ENCODE measurements at regions not wholly inside any gene's neighbourhood (a gene's known extent, or its start where the extent isn't known, plus 50 kb on each side); places are given as distances from the start of the nearest gene placed in this dataset.

DNA sequence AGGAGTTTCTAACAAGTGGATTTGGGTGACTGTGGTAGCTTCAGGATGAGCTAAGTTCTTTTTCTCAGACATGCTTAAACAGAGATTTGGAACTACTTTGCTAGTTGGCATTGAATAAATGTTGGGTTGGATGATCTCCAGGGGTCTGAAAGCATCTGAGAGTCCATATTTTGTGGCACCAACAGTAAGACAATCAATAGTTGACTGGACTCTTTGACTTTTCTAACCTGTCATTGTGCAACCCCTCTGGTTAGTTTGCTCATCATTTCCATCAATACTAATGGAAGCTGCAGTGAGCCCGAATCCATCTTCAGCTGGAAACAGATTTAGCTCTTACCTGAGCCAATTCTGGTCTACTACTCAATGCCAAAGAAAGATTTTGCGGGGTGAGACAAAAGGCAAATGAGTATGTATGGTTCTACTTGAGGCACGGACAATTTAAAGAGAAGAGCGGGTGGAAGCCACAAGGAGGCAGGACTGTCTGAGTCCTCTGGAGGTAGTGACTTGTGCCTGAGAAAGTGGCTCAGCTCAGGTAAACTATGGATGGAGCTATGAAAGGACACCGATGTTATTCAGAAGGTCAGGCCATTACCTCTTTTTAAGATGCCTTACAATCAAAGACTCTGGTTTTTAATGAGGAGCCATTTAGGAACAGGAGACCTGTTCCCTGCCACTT is 118.7 kb downstream of the MID1IP1 start:
- H3K36me3 Mint-ChIP-seq (ENCODE audit: low read depth) = no peaks in the 10 kb centered on the region
- H3K4me3 ChIP-seq (ENCODE audit: low read length) = no peak overlapping the region
- H3K27me3 Mint-ChIP-seq (ENCODE audit: insufficient read depth) = no peaks in the 10 kb centered on the region
- no peak overlapping the region for H3K9ac ChIP-seq (ENCODE audit: extremely low read depth, low read length, poor library complexity, severe bottlenecking)
- no peaks in the 10 kb centered on the region for H3K9me3 ChIP-seq (ENCODE audit: control insufficient read depth, low read length)
- no peaks in the 10 kb centered on the region for H3K27me3 ChIP-seq (ENCODE audit: control insufficient read depth, insufficient read depth, low read length, poor library complexity, severe bottlenecking)
- TF ChIP-seq, protein P1, sequence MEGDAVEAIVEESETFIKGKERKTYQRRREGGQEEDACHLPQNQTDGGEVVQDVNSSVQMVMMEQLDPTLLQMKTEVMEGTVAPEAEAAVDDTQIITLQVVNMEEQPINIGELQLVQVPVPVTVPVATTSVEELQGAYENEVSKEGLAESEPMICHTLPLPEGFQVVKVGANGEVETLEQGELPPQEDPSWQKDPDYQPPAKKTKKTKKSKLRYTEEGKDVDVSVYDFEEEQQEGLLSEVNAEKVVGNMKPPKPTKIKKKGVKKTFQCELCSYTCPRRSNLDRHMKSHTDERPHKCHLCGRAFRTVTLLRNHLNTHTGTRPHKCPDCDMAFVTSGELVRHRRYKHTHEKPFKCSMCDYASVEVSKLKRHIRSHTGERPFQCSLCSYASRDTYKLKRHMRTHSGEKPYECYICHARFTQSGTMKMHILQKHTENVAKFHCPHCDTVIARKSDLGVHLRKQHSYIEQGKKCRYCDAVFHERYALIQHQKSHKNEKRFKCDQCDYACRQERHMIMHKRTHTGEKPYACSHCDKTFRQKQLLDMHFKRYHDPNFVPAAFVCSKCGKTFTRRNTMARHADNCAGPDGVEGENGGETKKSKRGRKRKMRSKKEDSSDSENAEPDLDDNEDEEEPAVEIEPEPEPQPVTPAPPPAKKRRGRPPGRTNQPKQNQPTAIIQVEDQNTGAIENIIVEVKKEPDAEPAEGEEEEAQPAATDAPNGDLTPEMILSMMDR (conservative IDR thresholded peaks at IDR 0.05) = peak; percentile 42
- no peak for DNase-seq
- H3K27ac ChIP-seq (ENCODE audit: low read depth, low read length) = no peak overlapping the region
- 91 to 100% methylated on average over 2 to 4 of the region's 5 CpGs for WGBS, 2 experiments (ENCODE audit: insufficient coverage in 1 of 2, insufficient read length in 1 of 2)
- H3K27ac Mint-ChIP-seq = no peak overlapping the region
- no peaks in the 10 kb centered on the region for H3K4me1 ChIP-seq (ENCODE audit: control insufficient read depth, insufficient read depth, low read length)
- H3K4me1 Mint-ChIP-seq = no peaks in the 10 kb centered on the region
- H3K36me3 ChIP-seq (ENCODE audit: control insufficient read depth, insufficient read depth, low read length) = no peaks in the 10 kb centered on the region
- no peak overlapping the region for H3K4me3 Mint-ChIP-seq
- H3K9me3 Mint-ChIP-seq = peaks cover 33% of the 10 kb centered on the region

DNA sequence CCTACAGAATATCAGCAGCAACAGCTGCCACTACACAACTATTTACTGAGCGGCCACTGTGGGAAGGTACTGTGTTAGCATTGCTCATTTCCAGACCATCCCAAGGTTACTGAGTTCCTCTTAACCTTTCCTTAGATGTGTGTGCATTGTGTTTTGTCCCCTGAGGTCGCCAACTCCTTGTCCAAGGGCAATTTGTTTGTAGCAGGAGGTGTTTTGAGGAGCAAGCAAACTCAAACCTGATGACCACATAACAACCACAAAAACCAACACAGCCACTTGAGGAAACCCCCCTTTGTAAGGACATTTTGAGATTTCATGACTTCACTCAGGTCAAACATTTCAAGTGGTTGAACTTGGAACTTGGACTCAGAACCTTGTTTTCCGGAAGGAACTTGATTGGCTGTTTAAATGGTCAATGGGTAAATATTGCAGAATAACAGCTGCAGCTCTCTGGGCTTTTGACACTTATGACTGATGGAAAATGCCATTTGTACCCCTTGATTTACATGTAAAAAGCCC is 122.3 kb downstream of the MID1IP1 start:
- TF ChIP-seq, protein P1 (conservative IDR thresholded peaks at IDR 0.05) = no peak
- H3K27ac ChIP-seq (ENCODE audit: low read depth, low read length) = no peak overlapping the region
- Mint-ChIP-seq H3K36me3 (ENCODE audit: low read depth) (no peaks in the 10 kb centered on the region), H3K4me1 (no peaks in the 10 kb centered on the region), H3K27ac (no peak overlapping the region), H3K4me3 (no peak overlapping the region), H3K9me3 (peaks cover 49% of the 10 kb centered on the region), H3K27me3 (ENCODE audit: insufficient read depth) (peaks cover 3% of the 10 kb centered on the region)
- H3K4me3 ChIP-seq (ENCODE audit: low read length) = no peak overlapping the region
- H3K4me1 ChIP-seq (ENCODE audit: control insufficient read depth, insufficient read depth, low read length) = no peaks in the 10 kb centered on the region
- H3K9ac ChIP-seq (ENCODE audit: extremely low read depth, low read length, poor library complexity, severe bottlenecking) = no peak overlapping the region
- no peak for DNase-seq
- no peaks in the 10 kb centered on the region for H3K9me3 ChIP-seq (ENCODE audit: control insufficient read depth, low read length)
- 93% methylated on average over 1 of the region's 3 CpGs; no CpG with 5 or more reads in 1 of the 2 experiments for WGBS, 2 experiments (ENCODE audit: insufficient coverage in 1 of 2, insufficient read length in 1 of 2)
- H3K27me3 ChIP-seq (ENCODE audit: control insufficient read depth, insufficient read depth, low read length, poor library complexity, severe bottlenecking) = no peaks in the 10 kb centered on the region
- no peaks in the 10 kb centered on the region for H3K36me3 ChIP-seq (ENCODE audit: control insufficient read depth, insufficient read depth, low read length)

DNA sequence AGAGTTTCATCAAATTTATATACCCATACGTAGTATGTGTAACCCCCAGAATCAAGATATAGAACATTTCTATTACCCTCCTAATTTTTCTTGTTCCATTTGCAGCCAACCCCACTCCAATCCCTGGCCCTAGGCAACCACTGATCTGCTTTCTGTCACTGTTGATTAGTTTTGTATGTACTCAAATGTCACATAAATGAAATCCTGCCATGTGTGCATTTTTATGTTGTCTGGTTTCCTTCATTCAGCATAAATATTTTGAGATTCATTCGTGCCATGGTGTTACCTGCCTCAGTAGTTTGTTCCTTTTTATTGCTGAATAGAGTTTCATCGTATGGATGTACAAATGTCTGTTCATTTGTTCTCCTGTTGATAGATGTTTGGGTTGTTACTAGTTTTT is 126.3 kb downstream of the MID1IP1 start:
- Mint-ChIP-seq H3K27me3 (ENCODE audit: insufficient read depth) (peaks cover 3% of the 10 kb centered on the region), H3K4me1 (no peaks in the 10 kb centered on the region), H3K27ac (no peak overlapping the region), H3K4me3 (no peak overlapping the region), H3K36me3 (ENCODE audit: low read depth) (no peaks in the 10 kb centered on the region), H3K9me3 (peaks cover 50% of the 10 kb centered on the region)
- DNase-seq = no peak
- TF ChIP-seq, protein P1 (conservative IDR thresholded peaks at IDR 0.05) = no peak
- Histone ChIP-seq H3K4me1 (ENCODE audit: control insufficient read depth, insufficient read depth, low read length) (no peaks in the 10 kb centered on the region), H3K27ac (ENCODE audit: low read depth, low read length) (no peak overlapping the region), H3K27me3 (ENCODE audit: control insufficient read depth, insufficient read depth, low read length, poor library complexity, severe bottlenecking) (no peaks in the 10 kb centered on the region), H3K9me3 (ENCODE audit: control insufficient read depth, low read length) (no peaks in the 10 kb centered on the region), H3K9ac (ENCODE audit: extremely low read depth, low read length, poor library complexity, severe bottlenecking) (no peak overlapping the region), H3K4me3 (ENCODE audit: low read length) (no peak overlapping the region), H3K36me3 (ENCODE audit: control insufficient read depth, insufficient read depth, low read length) (no peaks in the 10 kb centered on the region)
- 96% methylated on average over 3 of the region's 3 CpGs; no CpG with 5 or more reads in 1 of the 2 experiments for WGBS, 2 experiments (ENCODE audit: insufficient coverage in 1 of 2, insufficient read length in 1 of 2)

All from endodermal cell (in vitro differentiated cells).